ENCODE measurements at regions not wholly inside any gene's neighbourhood (a gene's known extent, or its start where the extent isn't known, plus 50 kb on each side); places are given as distances from the start of the nearest gene placed in this dataset.

GRCh38 chr2:234429265-234429664, 67.6 kb downstream of the ARL4C start:
- Histone ChIP-seq H3K9me3 (replicated peaks; ENCODE audit: control insufficient read depth, insufficient read depth, low read length) (no peaks in the 10 kb centered on the region), H3K4me2 (ENCODE audit: insufficient read depth, low read length) (no peak overlapping the region), H3K27ac (ENCODE audit: insufficient read depth, low read depth, low read length) (no peak overlapping the region), H3K9ac (replicated peaks; ENCODE audit: extremely low read depth, insufficient read depth, low read length) (no peak overlapping the region), H3K4me3 (replicated peaks in 1 of 3; ENCODE audit: insufficient read depth in 1 of 3, low read depth in 1 of 3, low read length in 3 of 3) (no peak overlapping the region), H4K20me1 (replicated peaks; ENCODE audit: control insufficient read depth, extremely low read depth, insufficient read depth, low read length) (no peaks in the 10 kb centered on the region), H3K27me3 (ENCODE audit: control insufficient read depth in 2 of 2, insufficient read depth in 2 of 2, low read length in 2 of 2) (no peaks in the 10 kb centered on the region), H3K36me3 (ENCODE audit: control insufficient read depth in 2 of 2, extremely low read depth in 1 of 2, insufficient read depth in 2 of 2, low read length in 2 of 2) (no peaks in the 10 kb centered on the region), H2AFZ (ENCODE audit: low read depth, low read length) (no peak overlapping the region), H3K79me2 (ENCODE audit: control insufficient read depth, insufficient read depth, low read length) (no peaks in the 10 kb centered on the region), H3K4me1 (ENCODE audit: control insufficient read depth, extremely low read depth, insufficient read depth, low read length) (peaks cover 21% of the 10 kb centered on the region), H3K9me1 (replicated peaks; ENCODE audit: control insufficient read depth, extremely low read depth, insufficient read depth, low read length) (no peaks in the 10 kb centered on the region)
- FAIRE-seq (no peak), DNase-seq (ENCODE audit: low read depth, low spot score) (no peak)
- intact Hi-C loops (cut with micrococcal nuclease), result loop anchor here (5.0 to 10.0 kb wide), 2 partner anchors 256 to 577 kb away; partner anchors contain the start of gene HJURP
- POLR2A ChIA-PET, result no interaction called here
- CTCF ChIA-PET, result no interaction called here
- no TSS peak for BruUV-seq (replicated peaks)
- dilution Hi-C loops (cut with MboI; ENCODE audit: extremely low pct_ligation_motif_present, low sequenced_read_pairs), result no loop called here
- TF ChIP-seq MYC (IDR thresholded peaks at IDR 0.05; ENCODE audit: low read depth, low read length) (no peak), MAX (IDR thresholded peaks at IDR 0.05; ENCODE audit: insufficient read depth, insufficient read length) (no peak), FOS (IDR thresholded peaks at IDR 0.05; ENCODE audit: borderline replicate concordance, insufficient read depth, low read length) (no peak), JUN (IDR thresholded peaks at IDR 0.05; ENCODE audit: borderline replicate concordance, insufficient read depth, insufficient read length, low read depth) (no peak), GATA2 (IDR thresholded peaks at IDR 0.05; ENCODE audit: insufficient read depth, insufficient read length, low read depth, low read length) (no peak), POLR2AphosphoS5 (IDR thresholded peaks at IDR 0.05; ENCODE audit: insufficient read depth, low read depth, low read length) (no peak), EZH2 (IDR thresholded peaks at IDR 0.05; ENCODE audit: borderline replicate concordance, low read depth, low read length, severe bottlenecking) (no peak), CTCF (IDR thresholded peaks at IDR 0.05; ENCODE audit: extremely low read depth in 1 of 2, insufficient read depth in 1 of 2, low read depth in 1 of 2, low read length in 2 of 2) (no peak), POLR2A (IDR thresholded peaks at IDR 0.05; ENCODE audit: low read depth, low read length) (no peak)
